ENCODE measurements at regions not wholly inside any gene's neighbourhood (a gene's known extent, or its start where the extent isn't known, plus 50 kb on each side); places are given as distances from the start of the nearest gene placed in this dataset.
A peak's percentile ranks its signal among the peaks of the same experiment; 100 is the strongest.

DNA sequence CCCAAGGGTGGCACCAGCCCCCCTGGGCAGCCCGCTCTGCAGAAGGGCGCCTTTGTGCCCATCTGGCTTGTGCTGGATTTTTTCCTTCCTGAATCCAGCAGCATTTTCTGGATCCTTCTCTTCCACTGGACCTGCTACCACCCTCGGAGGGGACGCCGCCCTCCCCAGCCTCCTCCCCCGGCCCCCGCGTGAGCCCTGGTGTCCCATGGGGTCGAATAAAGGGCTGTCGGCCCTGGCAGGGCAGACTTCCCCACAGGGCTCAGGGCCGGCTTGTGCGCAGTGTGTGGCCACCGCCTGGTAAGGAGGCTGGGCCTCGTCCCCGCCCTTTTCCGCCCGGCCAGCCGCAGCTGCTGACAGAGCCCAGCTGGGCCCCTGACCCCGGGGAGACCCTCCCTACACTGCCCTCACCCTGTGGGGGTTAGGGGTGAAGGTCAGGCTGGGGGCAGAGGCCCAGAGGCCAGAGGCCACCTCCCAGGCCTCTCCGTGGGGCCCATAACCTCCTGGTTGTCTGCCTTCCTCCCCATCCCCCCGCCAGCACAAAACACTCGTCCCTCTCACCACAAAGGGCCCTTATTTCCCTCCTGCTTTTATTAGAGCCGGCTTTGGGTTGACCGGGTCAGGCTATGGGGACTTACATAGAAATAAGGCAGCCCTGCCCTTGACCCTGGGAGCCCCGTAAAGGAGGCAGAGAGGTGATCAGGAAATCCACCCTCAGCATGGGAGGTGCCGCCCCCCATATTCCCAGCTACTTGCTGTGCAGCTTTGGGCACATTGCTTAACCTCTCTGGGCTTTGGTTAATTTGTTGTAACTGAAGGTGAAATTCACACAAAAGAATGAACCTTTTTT is 179.3 kb upstream of the CIBAR2 start:
- peak; percentile 48 to 59 (median 54) for DNase-seq
- 54% methylated on average over 9 of the region's 26 CpGs for WGBS (ENCODE audit: insufficient coverage)
- H3K27me3 Mint-ChIP-seq (ENCODE audit: low read depth in 3 of 3): peaks cover 3 to 8% (median 5%) of the 10 kb centered on the region in 3 donors

DNA sequence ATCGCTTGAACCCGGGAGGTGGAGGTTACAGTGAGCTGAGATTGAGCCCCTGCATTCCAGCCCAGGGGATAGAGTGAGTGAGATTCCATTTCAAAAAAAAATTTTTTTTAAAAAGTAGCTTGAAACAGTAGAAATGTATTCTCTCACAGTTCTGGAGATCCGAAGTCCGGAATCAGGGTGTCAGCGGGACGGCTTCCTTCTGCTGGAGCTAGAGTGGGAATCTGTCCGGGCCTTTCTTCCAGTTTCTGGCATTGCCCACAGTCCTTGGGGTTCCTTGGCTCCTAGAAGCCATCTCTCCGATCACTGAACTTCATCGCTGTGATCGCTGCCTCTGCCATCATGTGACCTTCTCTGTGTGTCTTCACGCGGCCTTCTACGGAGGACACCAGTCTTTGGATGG is 181.2 kb upstream of the CIBAR2 start:
- TF ChIP-seq, protein P1, sequence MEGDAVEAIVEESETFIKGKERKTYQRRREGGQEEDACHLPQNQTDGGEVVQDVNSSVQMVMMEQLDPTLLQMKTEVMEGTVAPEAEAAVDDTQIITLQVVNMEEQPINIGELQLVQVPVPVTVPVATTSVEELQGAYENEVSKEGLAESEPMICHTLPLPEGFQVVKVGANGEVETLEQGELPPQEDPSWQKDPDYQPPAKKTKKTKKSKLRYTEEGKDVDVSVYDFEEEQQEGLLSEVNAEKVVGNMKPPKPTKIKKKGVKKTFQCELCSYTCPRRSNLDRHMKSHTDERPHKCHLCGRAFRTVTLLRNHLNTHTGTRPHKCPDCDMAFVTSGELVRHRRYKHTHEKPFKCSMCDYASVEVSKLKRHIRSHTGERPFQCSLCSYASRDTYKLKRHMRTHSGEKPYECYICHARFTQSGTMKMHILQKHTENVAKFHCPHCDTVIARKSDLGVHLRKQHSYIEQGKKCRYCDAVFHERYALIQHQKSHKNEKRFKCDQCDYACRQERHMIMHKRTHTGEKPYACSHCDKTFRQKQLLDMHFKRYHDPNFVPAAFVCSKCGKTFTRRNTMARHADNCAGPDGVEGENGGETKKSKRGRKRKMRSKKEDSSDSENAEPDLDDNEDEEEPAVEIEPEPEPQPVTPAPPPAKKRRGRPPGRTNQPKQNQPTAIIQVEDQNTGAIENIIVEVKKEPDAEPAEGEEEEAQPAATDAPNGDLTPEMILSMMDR (IDR thresholded peaks at IDR 0.05): no peak
- H3K27me3 Mint-ChIP-seq (ENCODE audit: low read depth in 3 of 3): peaks cover 3 to 7% (median 4%) of the 10 kb centered on the region in 3 donors
- WGBS (ENCODE audit: insufficient coverage): 99% methylated on average over 10 of the region's 13 CpGs
- DNase-seq: no peak
- H3K4me1 Mint-ChIP-seq: peaks cover 28% of the 10 kb centered on the region
- H3K4me3 ChIP-seq (replicated peaks in 1 of 3; ENCODE audit: low read depth in 2 of 3, low read length in 3 of 3): no peak overlapping the region
- H3K79me2 ChIP-seq (ENCODE audit: insufficient read depth, low read length): no peaks in the 10 kb centered on the region
- H3K36me3 ChIP-seq (replicated peaks in 1 of 2; ENCODE audit: control insufficient read depth in 1 of 2, insufficient read depth in 2 of 2, low read length in 2 of 2): no peaks in the 10 kb centered on the region
- intact Hi-C loops (cut with micrococcal nuclease): loop anchor here in 1 of 2 donors (10.0 kb wide), 1 partner anchor 421 kb away; no protein-coding TSS in a partner anchor
- no peaks in the 10 kb centered on the region for H4K20me1 ChIP-seq (ENCODE audit: insufficient read depth, low read length)
- no peaks in the 10 kb centered on the region for H3K27me3 ChIP-seq (ENCODE audit: control insufficient read depth in 2 of 2, insufficient read depth in 2 of 2, low read length in 2 of 2)
- peak overlapping the region in 2 of 7 donors; percentile 15 to 46 for H3K27ac Mint-ChIP-seq
- H3K9ac ChIP-seq (ENCODE audit: insufficient read depth, low read length, poor library complexity, severe bottlenecking): no peak overlapping the region
- no peak overlapping the region for H3K27ac ChIP-seq (ENCODE audit: low read depth in 1 of 2, low read length in 2 of 2)
- no peaks in the 10 kb centered on the region for H3K9me3 Mint-ChIP-seq
- no peaks in the 10 kb centered on the region for H3K9me3 ChIP-seq (replicated peaks in 1 of 2; ENCODE audit: control insufficient read depth in 1 of 2, insufficient read depth in 1 of 2, low read length in 2 of 2)
- no peak overlapping the region for H3K4me2 ChIP-seq (replicated peaks; ENCODE audit: extremely low read depth, low read length, poor library complexity, severe bottlenecking)
- peaks cover 26 to 32% of the 10 kb centered on the region in 2 donors for H3K4me1 ChIP-seq (ENCODE audit: control insufficient read depth in 1 of 2, insufficient read depth in 2 of 2, low read length in 2 of 2)
- H2AFZ ChIP-seq (ENCODE audit: insufficient read depth, low read depth, low read length, poor library complexity, severe bottlenecking): no peak overlapping the region
- H3K36me3 Mint-ChIP-seq: no peaks in the 10 kb centered on the region
- no peak overlapping the region for H3K4me3 Mint-ChIP-seq

More for the DNA sequence above, 179.3 kb upstream of the CIBAR2 start:
- intact Hi-C loops (cut with micrococcal nuclease): loop anchor here in 1 of 2 donors (10.0 kb wide), 1 partner anchor 423 kb away; no protein-coding TSS in a partner anchor
- H3K27ac ChIP-seq (ENCODE audit: low read depth in 1 of 2, low read length in 2 of 2): peak overlapping the region; percentile 49 to 71
- H3K4me3 Mint-ChIP-seq: peak overlapping the region in 1 of 2 donors; percentile 53
- no peaks in the 10 kb centered on the region for H3K79me2 ChIP-seq (ENCODE audit: insufficient read depth, low read length)
- H4K20me1 ChIP-seq (ENCODE audit: insufficient read depth, low read length): no peaks in the 10 kb centered on the region
- H3K4me1 Mint-ChIP-seq: peaks cover 23% of the 10 kb centered on the region
- peaks cover 26 to 32% of the 10 kb centered on the region in 2 donors for H3K4me1 ChIP-seq (ENCODE audit: control insufficient read depth in 1 of 2, insufficient read depth in 2 of 2, low read length in 2 of 2)
- no peaks in the 10 kb centered on the region for H3K9me3 ChIP-seq (replicated peaks in 1 of 2; ENCODE audit: control insufficient read depth in 1 of 2, insufficient read depth in 1 of 2, low read length in 2 of 2)
- peak overlapping the region in 1 of 3 experiments; percentile 61 for H3K4me3 ChIP-seq (replicated peaks in 1 of 3; ENCODE audit: low read depth in 2 of 3, low read length in 3 of 3)
- H3K9me3 Mint-ChIP-seq: no peaks in the 10 kb centered on the region
- peak overlapping the region; percentile 73 for H2AFZ ChIP-seq (ENCODE audit: insufficient read depth, low read depth, low read length, poor library complexity, severe bottlenecking)
- TF ChIP-seq, protein P1 (IDR thresholded peaks at IDR 0.05): no peak
- H3K9ac ChIP-seq (ENCODE audit: insufficient read depth, low read length, poor library complexity, severe bottlenecking): peak overlapping the region; percentile 55
- H3K4me2 ChIP-seq (replicated peaks; ENCODE audit: extremely low read depth, low read length, poor library complexity, severe bottlenecking): peak overlapping the region; percentile 72
- H3K36me3 ChIP-seq (replicated peaks in 1 of 2; ENCODE audit: control insufficient read depth in 1 of 2, insufficient read depth in 2 of 2, low read length in 2 of 2): no peaks in the 10 kb centered on the region
- no peaks in the 10 kb centered on the region for H3K36me3 Mint-ChIP-seq
- peak overlapping the region in 5 of 7 donors; percentile 0 to 76 (median 52) for H3K27ac Mint-ChIP-seq
- no peaks in the 10 kb centered on the region for H3K27me3 ChIP-seq (ENCODE audit: control insufficient read depth in 2 of 2, insufficient read depth in 2 of 2, low read length in 2 of 2)

Measured in CD14-positive monocyte (primary cell).